K562 (cell line): ENCODE measurements at regions not wholly inside any gene's neighbourhood (a gene's known extent, or its start where the extent isn't known, plus 50 kb on each side); places are given as distances from the start of the nearest gene placed in this dataset.

Experiments
- ATAC-seq: fragments of 200-7000 bp; cut with Tn5 transposase; 3 replicates; pipeline ENCODE4 v1.9.1; 2020; ENCODE audit warnings: moderate library complexity
- BruUV-seq: library from RNA; stranded (reverse); fragments of 400-500 nt; replicated peaks from 2 replicates; lab custom pipeline; 2021; lab: Mats Ljungman, UMichigan
- CTCF ChIA-PET: fragments of 300-600 bp; formaldehyde crosslinking; extraction: SDS; loops from one replicate; lab custom pipeline; 2021; ENCODE audit warnings: low intra/inter-chr PET ratio; lab: Yijun Ruan, JAX
- POLR2A ChIA-PET: fragments of 300-600, 350-650 bp; sonication (Branson Sonifier 250); formaldehyde crosslinking; extraction: SDS; loops from one replicate; lab custom pipeline; 2021; ENCODE audit warnings: antibody characterized with exemption, inconsistent platforms; lab: Yijun Ruan, JAX
- DNase-seq, 4 experiments: peaks; one replicate each; pipeline versions ENCODE4 v3.0.0 to v3.0.0-alpha.2; 2011 to 2018; ENCODE audit warnings: low spot score in 3 of 4, mixed read lengths in 3 of 4; ENCODE audit errors: extremely low read depth in 1 of 4
- FAIRE-seq: peaks from 2 replicates; lab custom pipeline; 2011; peaks lifted over from hg19 to GRCh38; lab: Jason Lieb, UNC
- H2AFZ ChIP-seq: 2 replicates; pipeline ENCODE4 v1.6.0; 2011; ENCODE audit warnings: low read depth, low read length, control low read depth, inconsistent platforms
- H3K27ac ChIP-seq: fragments of 200-600 bp; 3 replicates; pipeline ENCODE4 v1.8.0; 2011; ENCODE audit warnings: low read depth, mild to moderate bottlenecking, control low read depth, inconsistent platforms, low read length, moderate library complexity, mixed read lengths; ENCODE audit errors: extremely low read depth
- H3K27me3 ChIP-seq, 2 experiments: fragments of 300-600 bp in 1 of 2; 2 replicates in 1 of 2; 3 replicates in 1 of 2; pipeline versions ENCODE4 v1.6.0 to v1.8.0; 2011; ENCODE audit warnings: inconsistent platforms in 2 of 2, low read length in 2 of 2, mild to moderate bottlenecking in 1 of 2, mixed read lengths in 1 of 2, moderate library complexity in 1 of 2; ENCODE audit not compliant: control insufficient read depth in 2 of 2, insufficient read depth in 2 of 2
- H3K36me3 ChIP-seq: fragments of 300-600 bp; 3 replicates; pipeline ENCODE4 v1.8.0; 2011; ENCODE audit warnings: mild to moderate bottlenecking, low read length, inconsistent platforms; ENCODE audit not compliant: control insufficient read depth, insufficient read depth
- H3K4me1 ChIP-seq, 2 experiments: fragments of 200-600 bp in 1 of 2; replicated peaks in 1 of 2; 2 replicates in 1 of 2; 3 replicates in 1 of 2; pipeline versions ENCODE4 v1.5.1 to v1.8.0; 2011; ENCODE audit warnings: inconsistent platforms in 2 of 2, low read length in 2 of 2, mild to moderate bottlenecking in 1 of 2, mixed read lengths in 1 of 2, moderate library complexity in 1 of 2; ENCODE audit not compliant: control insufficient read depth in 2 of 2, insufficient read depth in 2 of 2
- H3K4me2 ChIP-seq: 2 replicates; pipeline ENCODE4 v1.6.1; 2011; ENCODE audit warnings: low read length, control low read depth, inconsistent platforms, mixed read lengths; ENCODE audit not compliant: insufficient read depth
- H3K4me3 ChIP-seq: fragments of 200-600 bp; sonication (generic), shearing (Covaris generic); 2 replicates; pipeline ENCODE4 v1.5.1; 2016; ENCODE audit warnings: control low read depth, inconsistent platforms
- H3K79me2 ChIP-seq: fragments of 200-600 bp; 3 replicates; pipeline ENCODE4 v1.8.0; 2011; ENCODE audit warnings: low read length, inconsistent platforms; ENCODE audit not compliant: control insufficient read depth, insufficient read depth
- H3K9ac ChIP-seq, 2 experiments: 2 replicates each; pipeline versions ENCODE4 v1.6.0 to v1.6.1; 2011; ENCODE audit warnings: low read depth in 2 of 2, low read length in 2 of 2, control low read depth in 1 of 2, inconsistent platforms in 1 of 2, mild to moderate bottlenecking in 1 of 2, mixed read lengths in 1 of 2; ENCODE audit not compliant: insufficient read depth in 1 of 2
- H3K9me1 ChIP-seq: one replicate; pipeline ENCODE4 v1.6.0; 2011; ENCODE audit warnings: inconsistent platforms, mild to moderate bottlenecking, low read length, moderate library complexity; ENCODE audit not compliant: control insufficient read depth, insufficient read depth
- H3K9me3 ChIP-seq: replicated peaks from 2 replicates; pipeline ENCODE4 v1.5.1; 2011; ENCODE audit warnings: low read depth, low read length, inconsistent platforms; ENCODE audit not compliant: control insufficient read depth, insufficient read depth
- H4K20me1 ChIP-seq: replicated peaks from 2 replicates; pipeline ENCODE4 v1.6.1; 2011; ENCODE audit warnings: low read length, inconsistent platforms, mixed read lengths; ENCODE audit not compliant: control insufficient read depth, insufficient read depth
- CHD4 ChIP-seq: fragments of 200-600 bp; sonication (generic); IDR thresholded peaks from 3 replicates; pipeline ENCODE4 v1.6.1; 2012; ENCODE audit warnings: low read depth, mild to moderate bottlenecking, mixed read lengths, low read length, inconsistent platforms; ENCODE audit not compliant: insufficient read depth, insufficient replicate concordance, poor library complexity, severe bottlenecking
- FOXA1 ChIP-seq: fragments of 450-650 bp; IDR thresholded peaks from 2 replicates; pipeline ENCODE4 v1.6.1; 2016; ENCODE audit warnings: mild to moderate bottlenecking, borderline replicate concordance
- GTF2B ChIP-seq: IDR thresholded peaks from 2 replicates; pipeline ENCODE4 v1.6.1; 2011; ENCODE audit not compliant: insufficient read length; ENCODE audit errors: extremely low read depth
- HOMEZ ChIP-seq: fragments of 250-450 bp; sonication (Bioruptor Pico); IDR thresholded peaks from 2 replicates; pipeline ENCODE4 v1.4.0; 2020; ENCODE audit warnings: mild to moderate bottlenecking, moderate library complexity
- HOXB6 ChIP-seq: fragments of 250-450 bp; sonication (Bioruptor Pico); IDR thresholded peaks from 2 replicates; pipeline ENCODE4 v1.5.1; 2022; ENCODE audit warnings: mild to moderate bottlenecking, borderline replicate concordance
- KDM5B ChIP-seq: fragments of 200-600 bp; sonication (generic); IDR thresholded peaks from 2 replicates; pipeline ENCODE4 v1.6.1; 2012; ENCODE audit warnings: low read depth, mild to moderate bottlenecking, moderate library complexity, low read length, control low read depth, inconsistent platforms; ENCODE audit not compliant: insufficient replicate concordance
- RBM25 ChIP-seq: fragments of 200-400 bp; formaldehyde crosslinking; IDR thresholded peaks from 2 replicates; pipeline ENCODE4 v1.6.1; 2018; ENCODE audit warnings: low read length, low read depth, moderate library complexity; ENCODE audit not compliant: severe bottlenecking
- SMC3 ChIP-seq: conservative IDR thresholded peaks from 2 replicates; pipeline ENCODE4 v1.6.1; 2011; ENCODE audit warnings: low read depth, low read length, improper control_type of control experiment; ENCODE audit not compliant: insufficient read depth
- SOX6 ChIP-seq: fragments of 450-650 bp; IDR thresholded peaks from 2 replicates; pipeline ENCODE4 v1.6.1; 2014; ENCODE audit warnings: mild to moderate bottlenecking
- SREBF1 ChIP-seq: fragments of 150-350 bp; IDR thresholded peaks from 2 replicates; pipeline ENCODE4 v1.6.1; 2014; ENCODE audit warnings: antibody characterized with exemption, low read depth, low read length, borderline replicate concordance
- TOE1 ChIP-seq, 2 experiments: fragments of 450-650 bp in 1 of 2; sonication (generic) in 1 of 2; formaldehyde crosslinking in 1 of 2; IDR thresholded peaks; 2 replicates each; pipeline versions ENCODE4 v1.7.1 to v1.8.0; 2016 to 2022; ENCODE audit warnings: borderline replicate concordance in 2 of 2, mild to moderate bottlenecking in 2 of 2, antibody characterized with exemption in 1 of 2, inconsistent platforms in 1 of 2, low read depth in 1 of 2, missing genetic modification reagents in 1 of 2, moderate library complexity in 1 of 2
- TSC22D4 ChIP-seq: fragments of 450-650 bp; IDR thresholded peaks from 2 replicates; pipeline ENCODE4 v1.6.1; 2016; ENCODE audit warnings: missing genetic modification characterization, missing biosample characterization, control low read depth
- ZC3H4 ChIP-seq: sonication (generic); formaldehyde crosslinking; IDR thresholded peaks from 2 replicates; pipeline ENCODE4 v1.9.0; 2021; ENCODE audit warnings: missing genetic modification reagents, borderline replicate concordance
- ZNF121 ChIP-seq: sonication (generic); formaldehyde crosslinking; conservative IDR thresholded peaks from 2 replicates; pipeline ENCODE4 v1.8.0; 2022; ENCODE audit warnings: missing genetic modification reagents
- ZNF507 ChIP-seq: conservative IDR thresholded peaks from 2 replicates; pipeline ENCODE4 v1.6.1; 2017; ENCODE audit warnings: missing genetic modification characterization, missing compliant biosample characterization
- WGBS: fragments of 100-300 bp; shearing (Covaris generic); methylation state at CpG from one replicate; pipeline ENCODE4 v1.1.6; 2016; ENCODE audit warnings: low coverage, mixed read lengths; ENCODE audit not compliant: insufficient coverage; ENCODE audit errors: missing lambda C conversion rate; 5-methylcytosine and 5-hydroxymethylcytosine counted together
- in situ Hi-C: fragments of 300-500 bp; cut with MboI; formaldehyde crosslinking; loops from 4 replicates; pipeline ENCODE4 v1.15.0; 2018; ENCODE audit warnings: inconsistent platforms, mixed read lengths
- intact Hi-C: fragments of 100-400 bp; cut with micrococcal nuclease; formaldehyde crosslinking; loops from 2 replicates; pipeline ENCODE4 v1.14.2; 2022
- TF ChIP-seq, protein P1 (sequence below), 2 experiments: IDR thresholded peaks; 2 replicates each; pipeline ENCODE4 v1.6.1; 2012; ENCODE audit warnings: improper control_type of control experiment in 2 of 2, low read depth in 2 of 2, low read length in 2 of 2, borderline replicate concordance in 1 of 2

GRCh38 chr6:27847706-27848105 is 64.5 kb downstream of the OR2B2 start (continued):
- TF ChIP-seq ZC3H4 (no peak), SMC3 (no peak)

- intact Hi-C loops (no loop called here), in situ Hi-C loops (no loop called here)
- BruUV-seq, result no TSS peak
- Histone ChIP-seq H3K9me3 (no peaks in the 10 kb centered on the region), H3K79me2 (peaks cover 79% of the 10 kb centered on the region), H3K27ac (peak overlapping the region; percentile 88; the same call in 2 of the 3 replicates), H3K4me1 (peaks cover 4 to 7% of the 10 kb centered on the region in 2 experiments; a peak in 2 of 5 replicates), H2AFZ (no peak overlapping the region), H3K9ac (peak overlapping the region; percentile 56 to 98; a peak in 3 of 4 replicates), H3K27me3 (no peaks in the 10 kb centered on the region), H3K4me3 (peak overlapping the region; percentile 56), H3K36me3 (peaks cover 55% of the 10 kb centered on the region), H3K9me1 (no peaks in the 10 kb centered on the region), H4K20me1 (peaks cover 25% of the 10 kb centered on the region; the same call in 1 of the 2 replicates), H3K4me2 (peak overlapping the region; percentile 96)
- FAIRE-seq, result no peak
- ChIA-PET POLR2A (interaction anchor here (0.7 to 2.4 kb wide), 10 partner anchors 8 to 74 kb away, joined by 3 to 18 read pairs (median 7); a partner anchor contains a TSS), CTCF (no interaction called here)
- 84% methylated on average over 3 of the region's 3 CpGs for WGBS
- DNase-seq, result peak in 1 of 4 experiments; percentile 40
- no peak for ATAC-seq
- TF ChIP-seq CHD4 (no peak), ZNF121 (CRISPR knock-in tag) (peak; percentile 56), SOX6 (no peak), TSC22D4 (tag) (no peak), FOXA1 (no peak), HOMEZ (CRISPR knock-in tag) (no peak), ZNF507 (no peak), TOE1 (IDR thresholded peaks at IDR 0.05; ENCODE audit: borderline replicate concordance) (no peak), TOE1 (CRISPR knock-in tag; IDR thresholded peaks at IDR 0.05; ENCODE audit: borderline replicate concordance, low read depth) (no peak), HOXB6 (CRISPR knock-in tag) (no peak), SREBF1 (no peak), RBM25 (peak; percentile 17), GTF2B (no peak), KDM5B (no peak)
- TF ChIP-seq, protein P1, sequence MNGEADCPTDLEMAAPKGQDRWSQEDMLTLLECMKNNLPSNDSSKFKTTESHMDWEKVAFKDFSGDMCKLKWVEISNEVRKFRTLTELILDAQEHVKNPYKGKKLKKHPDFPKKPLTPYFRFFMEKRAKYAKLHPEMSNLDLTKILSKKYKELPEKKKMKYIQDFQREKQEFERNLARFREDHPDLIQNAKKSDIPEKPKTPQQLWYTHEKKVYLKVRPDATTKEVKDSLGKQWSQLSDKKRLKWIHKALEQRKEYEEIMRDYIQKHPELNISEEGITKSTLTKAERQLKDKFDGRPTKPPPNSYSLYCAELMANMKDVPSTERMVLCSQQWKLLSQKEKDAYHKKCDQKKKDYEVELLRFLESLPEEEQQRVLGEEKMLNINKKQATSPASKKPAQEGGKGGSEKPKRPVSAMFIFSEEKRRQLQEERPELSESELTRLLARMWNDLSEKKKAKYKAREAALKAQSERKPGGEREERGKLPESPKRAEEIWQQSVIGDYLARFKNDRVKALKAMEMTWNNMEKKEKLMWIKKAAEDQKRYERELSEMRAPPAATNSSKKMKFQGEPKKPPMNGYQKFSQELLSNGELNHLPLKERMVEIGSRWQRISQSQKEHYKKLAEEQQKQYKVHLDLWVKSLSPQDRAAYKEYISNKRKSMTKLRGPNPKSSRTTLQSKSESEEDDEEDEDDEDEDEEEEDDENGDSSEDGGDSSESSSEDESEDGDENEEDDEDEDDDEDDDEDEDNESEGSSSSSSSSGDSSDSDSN (IDR thresholded peaks at IDR 0.05; ENCODE audit: borderline replicate concordance in 1 of 2, low read depth in 2 of 2, low read length in 2 of 2), result no peak
Measured at GRCh38 chr6:27840572-27840971, 71.6 kb downstream of the OR2B2 start.
